NCI-H2171 (cell line): ENCODE measurements at regions not wholly inside any gene's neighbourhood (a gene's known extent, or its start where the extent isn't known, plus 50 kb on each side); places are given as distances from the start of the nearest gene placed in this dataset.

Source experiments
- DNase-seq: peaks from one replicate; lab custom pipeline; 2025; lab: John Stamatoyannopoulos, UW

- DNase-seq, result no peak
Measured at GRCh38 chr9:95822583-95823431, 52.7 kb upstream of the ERCC6L2 start.

DNA sequence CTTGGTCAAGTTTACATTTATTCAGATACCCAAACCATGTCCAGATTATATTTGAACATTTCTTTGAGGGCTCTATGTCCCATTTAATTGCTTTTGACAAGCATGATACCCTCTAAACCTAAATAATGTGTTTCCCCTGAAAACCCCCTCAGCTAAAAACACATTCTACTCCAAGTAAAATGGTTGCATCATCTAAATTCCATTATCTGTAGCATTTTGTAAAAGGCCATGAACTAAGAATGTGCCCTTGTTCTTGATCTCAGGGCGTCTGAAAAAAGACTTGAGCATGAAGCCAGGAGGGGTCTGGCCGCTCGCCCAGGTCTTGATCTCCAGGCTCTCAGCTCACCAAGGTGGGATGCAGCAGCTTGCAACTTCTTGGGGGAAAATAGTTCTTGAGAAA lies 53.5 kb upstream of the ERCC6L2 start:
- DNase-seq, result no peak

- no peak for DNase-seq
Measured at GRCh38 chr9:95820074-95820473, 55.4 kb upstream of the ERCC6L2 start.

- DNase-seq, result no peak
Measured at GRCh38 chr9:95819636-95820035, 55.9 kb upstream of the ERCC6L2 start.

- DNase-seq, result no peak
Measured at GRCh38 chr9:95817205-95817604, 58.3 kb upstream of the ERCC6L2 start.

DNA sequence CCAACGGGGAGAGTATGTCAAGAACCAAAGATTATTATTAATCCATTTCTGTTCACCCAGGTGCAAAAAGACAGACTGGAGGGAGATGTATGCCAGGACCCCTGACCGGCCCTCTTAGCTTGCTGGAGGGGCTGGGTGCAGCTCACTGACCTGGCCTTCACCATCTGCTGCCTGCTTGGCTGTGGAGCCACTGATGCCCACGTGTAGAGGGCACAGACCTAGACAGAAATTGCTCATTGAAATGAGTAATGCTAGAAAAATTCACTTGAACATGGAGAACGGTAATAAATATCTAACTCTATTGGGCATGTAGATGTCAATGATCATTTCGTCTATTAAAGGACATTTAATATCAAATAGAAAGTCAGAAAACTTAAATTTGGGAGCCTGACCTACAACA lies 58.8 kb upstream of the ERCC6L2 start:
- DNase-seq, result no peak

DNA sequence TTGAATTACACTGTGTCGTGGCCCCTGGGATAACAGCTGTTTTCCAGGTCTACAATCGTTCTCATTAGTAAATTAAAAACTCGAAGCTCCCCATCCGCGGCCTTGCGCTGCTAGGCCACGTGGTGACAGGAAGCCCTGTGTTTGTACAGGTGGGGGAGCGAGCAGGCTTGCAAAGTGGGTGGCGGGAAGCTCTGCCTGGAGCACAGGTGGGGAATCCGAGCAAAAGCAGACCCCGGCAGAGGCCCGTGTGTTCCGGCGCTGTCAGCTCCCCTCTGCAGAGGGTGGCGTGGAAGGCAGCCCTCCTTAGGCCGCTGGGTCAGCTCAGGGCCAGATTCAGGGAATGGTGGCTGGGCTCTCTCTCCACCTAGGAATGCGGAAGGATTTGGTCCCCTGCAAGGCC lies 59.5 kb upstream of the ERCC6L2 start:
- no peak for DNase-seq

DNA sequence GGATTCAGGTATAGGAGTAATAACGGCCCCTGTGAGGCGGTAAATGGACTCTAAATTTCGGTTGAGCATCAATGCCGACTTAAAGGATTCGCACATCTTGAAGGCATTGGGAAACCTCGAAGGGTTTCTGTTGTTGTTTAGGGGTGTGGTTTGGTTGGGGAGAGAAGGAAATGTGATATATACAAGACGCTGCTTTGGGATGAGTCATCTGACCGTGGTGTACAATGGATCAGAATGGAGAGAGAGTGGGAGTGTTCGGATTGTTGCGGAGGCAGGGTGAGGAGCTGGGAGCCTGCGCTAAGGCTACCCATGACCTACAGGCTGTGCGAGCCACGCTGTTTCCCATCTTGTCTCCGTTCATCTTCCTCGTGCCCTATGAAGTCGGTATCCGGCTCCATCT lies 60.4 kb upstream of the ERCC6L2 start:
- DNase-seq, result no peak

GRCh38 chr9:95813923-95814322 lies 61.6 kb upstream of the ERCC6L2 start:
- DNase-seq, result no peak

GRCh38 chr9:95810814-95811213 lies 64.7 kb upstream of the ERCC6L2 start:
- no peak for DNase-seq

- DNase-seq, result no peak
Measured at GRCh38 chr9:95810133-95810532, 65.4 kb upstream of the ERCC6L2 start.

- DNase-seq, result no peak
Measured at GRCh38 chr9:95809686-95810085, 65.8 kb upstream of the ERCC6L2 start.

GRCh38 chr9:95808011-95808410 lies 67.5 kb upstream of the ERCC6L2 start:
- DNase-seq, result no peak

DNA sequence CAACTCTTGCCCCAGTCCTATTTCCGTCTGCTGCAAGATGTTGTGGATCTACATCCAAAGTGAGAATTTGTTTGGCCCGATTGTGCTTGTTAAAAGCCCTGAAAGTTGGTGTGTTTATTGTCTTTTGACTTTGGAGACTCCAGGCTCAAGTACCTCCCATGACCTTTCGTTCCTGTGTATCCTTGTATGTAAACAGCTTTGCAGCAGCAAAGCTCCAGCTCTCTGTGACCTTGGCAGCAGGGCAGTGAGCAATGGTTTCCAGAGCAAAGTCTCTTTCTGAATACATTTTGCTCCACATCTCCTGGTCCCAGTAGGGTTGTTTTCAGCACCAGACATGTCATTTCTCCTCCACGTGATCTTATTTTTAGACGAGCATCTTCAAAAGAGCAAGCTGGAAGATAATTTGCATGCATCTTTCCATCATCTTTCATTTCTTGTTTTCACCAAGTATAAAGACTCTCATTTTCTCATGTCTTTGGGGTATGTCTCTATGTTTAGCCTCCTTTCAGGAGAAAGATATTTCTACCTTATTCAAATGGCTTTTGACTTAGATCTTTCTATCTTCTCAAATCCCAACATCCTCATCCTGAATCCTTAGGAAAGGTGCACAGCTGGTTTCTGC lies 68.1 kb upstream of the ERCC6L2 start:
- no peak for DNase-seq

DNA sequence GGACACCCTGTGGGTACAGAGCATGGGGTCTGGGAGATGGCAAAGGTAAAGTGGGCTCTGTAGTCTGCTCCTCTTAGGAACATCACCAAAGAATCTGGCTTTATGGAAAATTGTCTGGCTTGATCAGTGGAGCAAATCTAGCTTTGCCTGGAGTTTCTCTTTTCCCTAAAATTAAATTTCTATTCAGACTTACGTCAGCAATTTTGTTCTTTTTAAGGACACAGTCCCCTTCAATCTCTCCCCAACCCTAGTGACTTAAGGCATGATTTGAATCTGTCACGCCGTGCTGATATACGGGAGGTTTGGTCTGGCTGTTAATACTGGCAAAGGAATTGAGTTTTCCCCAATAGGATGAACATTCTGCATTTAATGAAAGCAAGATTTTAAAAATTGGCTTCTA lies 72.3 kb upstream of the ERCC6L2 start:
- DNase-seq, result no peak

DNA sequence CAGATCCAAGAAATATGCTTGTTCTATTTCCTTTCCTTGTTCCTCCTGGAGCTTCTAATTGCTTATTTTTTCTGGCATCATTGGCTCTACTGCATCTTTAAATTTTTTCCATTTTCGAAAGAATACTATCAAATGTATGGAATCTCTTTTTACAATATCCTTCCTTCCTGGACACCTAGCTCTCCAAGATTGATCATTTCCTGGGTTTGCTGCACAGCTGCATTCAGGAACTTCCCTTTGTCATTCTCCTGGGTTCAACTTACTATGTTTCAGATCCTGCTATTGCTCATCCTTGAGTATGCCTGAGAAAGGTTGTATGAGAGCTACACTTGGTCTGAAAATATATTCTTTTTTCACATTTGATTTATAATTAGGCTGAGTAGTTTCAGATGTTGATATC lies 73.7 kb upstream of the ERCC6L2 start:
- no peak for DNase-seq

GRCh38 chr9:95796029-95796428 lies 79.5 kb upstream of the ERCC6L2 start:
- peak; percentile 77 for DNase-seq

DNA sequence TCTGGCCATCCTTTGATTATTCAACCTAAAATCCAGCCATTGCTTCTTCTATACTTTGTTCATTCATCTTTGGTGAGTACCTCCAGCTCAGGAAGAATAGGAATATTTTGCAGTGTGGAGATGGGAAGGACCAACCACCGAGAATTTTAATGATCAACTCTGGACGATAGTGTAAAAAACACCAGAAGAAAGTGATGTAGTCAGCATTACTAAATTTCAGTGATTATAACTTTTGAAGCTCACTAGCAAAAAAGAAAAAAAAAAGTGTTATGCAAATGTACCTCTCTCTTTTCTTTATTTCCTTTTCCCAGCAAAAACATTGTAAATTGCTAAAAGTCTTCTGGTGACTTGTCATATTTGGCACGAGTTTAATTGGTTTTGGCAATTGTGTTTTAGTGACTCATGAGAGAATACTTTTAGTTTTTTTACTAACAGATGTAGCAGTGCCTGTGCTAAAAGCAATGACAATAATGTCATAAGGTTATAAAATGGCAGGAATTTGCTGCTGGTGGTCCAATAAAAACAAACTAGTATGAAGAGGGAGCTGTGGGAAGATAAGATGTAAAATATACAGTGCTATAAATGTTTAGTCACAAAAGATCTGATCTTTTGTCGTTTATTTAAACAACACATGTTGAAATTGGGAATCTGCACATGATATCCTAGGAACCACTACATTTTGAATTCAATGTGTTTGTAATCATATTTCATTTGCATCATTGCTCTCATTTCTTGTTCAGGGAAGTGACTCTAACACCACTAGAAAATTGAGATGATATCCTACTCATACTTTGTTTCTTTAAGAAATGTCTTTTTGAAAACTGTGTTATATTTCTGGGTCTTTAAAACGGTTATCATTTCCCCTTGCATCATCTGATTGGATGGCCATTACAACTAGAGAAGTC lies 81.3 kb upstream of the ERCC6L2 start:
- no peak for DNase-seq

- no peak for DNase-seq
Measured at GRCh38 chr9:95791695-95792094, 83.8 kb upstream of the ERCC6L2 start.

- no peak for DNase-seq
Measured at GRCh38 chr9:95791286-95791685, 84.2 kb upstream of the ERCC6L2 start.

DNA sequence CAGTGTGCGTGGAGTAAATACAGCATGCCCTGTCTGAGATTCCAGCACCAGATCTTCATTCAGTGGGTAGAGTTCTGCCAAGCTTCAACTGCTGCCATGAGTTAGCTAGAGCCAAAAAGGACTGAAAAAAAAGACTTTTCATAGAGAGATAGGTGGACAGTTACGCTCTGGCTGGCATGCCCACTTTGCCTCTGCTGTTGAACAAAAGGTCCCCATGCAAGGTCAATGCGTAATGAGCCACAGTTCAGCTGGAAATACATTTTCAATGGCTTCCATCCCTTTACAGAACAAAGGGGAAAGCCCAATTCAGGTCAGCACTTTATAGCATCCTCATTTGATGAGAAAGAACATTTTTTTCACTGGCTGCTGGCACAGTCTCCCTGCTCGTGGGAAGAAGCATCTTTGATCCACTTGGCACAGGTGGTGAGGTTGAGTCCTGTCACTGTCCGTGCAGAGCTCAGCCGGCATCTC lies 86.9 kb upstream of the ERCC6L2 start:
- DNase-seq, result no peak

DNA sequence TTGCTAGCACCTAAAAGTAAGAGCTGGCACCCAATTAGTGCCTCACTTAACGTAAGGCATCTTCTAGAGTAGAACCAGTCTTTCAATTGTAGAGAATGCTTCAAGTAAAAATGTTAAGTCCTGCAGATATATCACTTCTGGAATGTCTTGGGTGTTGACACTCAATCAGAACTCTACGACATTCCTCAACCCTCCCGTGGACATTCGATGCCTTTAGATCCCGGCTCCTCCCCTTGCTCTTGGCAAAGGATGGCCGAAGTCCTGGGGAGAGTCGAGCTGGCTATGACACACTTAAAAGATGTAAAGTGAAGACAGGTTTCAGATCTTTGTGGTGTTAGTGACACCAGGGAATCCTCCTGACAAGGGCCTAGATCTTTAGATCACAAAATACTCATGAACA lies 87.5 kb upstream of the ERCC6L2 start:
- DNase-seq, result no peak

GRCh38 chr9:95785209-95785608 lies 90.3 kb upstream of the ERCC6L2 start:
- DNase-seq, result no peak
